Glutamatergic neuron (in vitro differentiated cells): ENCODE measurements at regions not wholly inside any gene's neighbourhood (a gene's known extent, or its start where the extent isn't known, plus 50 kb on each side); places are given as distances from the start of the nearest gene placed in this dataset.

Experiments used
- DNase-seq: peaks from one replicate; pipeline ENCODE4 v3.0.0; 2022
- H3K27ac Mint-ChIP-seq: one replicate; pipeline ENCODE4 v1.8.0; 2020; ENCODE audit warnings: mild to moderate bottlenecking, mixed read lengths, inconsistent platforms; ENCODE audit not compliant: unreplicated experiment
- H3K27me3 Mint-ChIP-seq: one replicate; pipeline ENCODE4 v1.8.0; 2020; ENCODE audit warnings: mild to moderate bottlenecking, moderate library complexity, mixed read lengths, inconsistent platforms; ENCODE audit not compliant: unreplicated experiment
- H3K36me3 Mint-ChIP-seq: one replicate; pipeline ENCODE4 v1.8.0; 2020; ENCODE audit warnings: mild to moderate bottlenecking, mixed read lengths, inconsistent platforms; ENCODE audit not compliant: unreplicated experiment
- H3K4me1 Mint-ChIP-seq: one replicate; pipeline ENCODE4 v1.8.0; 2020; ENCODE audit warnings: mild to moderate bottlenecking, low read depth, mixed read lengths, inconsistent platforms; ENCODE audit not compliant: unreplicated experiment
- H3K4me3 Mint-ChIP-seq: one replicate; pipeline ENCODE4 v1.8.0; 2020; ENCODE audit warnings: mild to moderate bottlenecking, mixed read lengths, inconsistent platforms; ENCODE audit not compliant: unreplicated experiment
- H3K9me3 Mint-ChIP-seq: one replicate; pipeline ENCODE4 v1.8.0; 2020; ENCODE audit warnings: mild to moderate bottlenecking, moderate library complexity, mixed read lengths, inconsistent platforms; ENCODE audit not compliant: unreplicated experiment
- TF ChIP-seq, protein P1 (sequence below): fragments of 200-600 bp; sonication (generic); IDR thresholded peaks from one replicate; pipeline ENCODE4 v1.5.0; 2021; ENCODE audit not compliant: partially characterized antibody, unreplicated experiment

DNA sequence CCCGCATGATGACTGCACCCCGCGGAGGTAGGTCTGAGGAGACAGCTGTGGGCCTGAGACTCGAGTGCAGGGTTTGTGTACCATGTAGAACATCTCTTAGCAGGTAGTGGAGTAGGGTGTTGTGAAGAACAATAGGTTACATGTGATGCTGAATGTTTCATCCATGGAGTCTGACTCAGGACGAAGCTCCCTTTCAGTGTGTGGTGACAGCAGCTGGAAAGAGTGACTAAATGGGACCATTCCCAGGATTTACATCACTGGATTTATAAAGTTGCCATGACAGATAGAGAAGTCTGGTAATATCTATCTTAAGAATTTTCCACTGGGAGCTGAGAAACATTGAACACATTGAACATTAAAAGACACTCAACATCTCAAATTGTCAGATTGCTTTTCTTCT is 259.6 kb upstream of the RGS6 start:
- no peaks in the 10 kb centered on the region for H3K36me3 Mint-ChIP-seq
- H3K4me1 Mint-ChIP-seq: peaks cover 3% of the 10 kb centered on the region
- no peaks in the 10 kb centered on the region for H3K9me3 Mint-ChIP-seq
- no peak overlapping the region for H3K4me3 Mint-ChIP-seq
- no peak for DNase-seq
- H3K27ac Mint-ChIP-seq: no peak overlapping the region
- H3K27me3 Mint-ChIP-seq: no peaks in the 10 kb centered on the region
- TF ChIP-seq, protein P1, sequence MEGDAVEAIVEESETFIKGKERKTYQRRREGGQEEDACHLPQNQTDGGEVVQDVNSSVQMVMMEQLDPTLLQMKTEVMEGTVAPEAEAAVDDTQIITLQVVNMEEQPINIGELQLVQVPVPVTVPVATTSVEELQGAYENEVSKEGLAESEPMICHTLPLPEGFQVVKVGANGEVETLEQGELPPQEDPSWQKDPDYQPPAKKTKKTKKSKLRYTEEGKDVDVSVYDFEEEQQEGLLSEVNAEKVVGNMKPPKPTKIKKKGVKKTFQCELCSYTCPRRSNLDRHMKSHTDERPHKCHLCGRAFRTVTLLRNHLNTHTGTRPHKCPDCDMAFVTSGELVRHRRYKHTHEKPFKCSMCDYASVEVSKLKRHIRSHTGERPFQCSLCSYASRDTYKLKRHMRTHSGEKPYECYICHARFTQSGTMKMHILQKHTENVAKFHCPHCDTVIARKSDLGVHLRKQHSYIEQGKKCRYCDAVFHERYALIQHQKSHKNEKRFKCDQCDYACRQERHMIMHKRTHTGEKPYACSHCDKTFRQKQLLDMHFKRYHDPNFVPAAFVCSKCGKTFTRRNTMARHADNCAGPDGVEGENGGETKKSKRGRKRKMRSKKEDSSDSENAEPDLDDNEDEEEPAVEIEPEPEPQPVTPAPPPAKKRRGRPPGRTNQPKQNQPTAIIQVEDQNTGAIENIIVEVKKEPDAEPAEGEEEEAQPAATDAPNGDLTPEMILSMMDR: no peak

DNA sequence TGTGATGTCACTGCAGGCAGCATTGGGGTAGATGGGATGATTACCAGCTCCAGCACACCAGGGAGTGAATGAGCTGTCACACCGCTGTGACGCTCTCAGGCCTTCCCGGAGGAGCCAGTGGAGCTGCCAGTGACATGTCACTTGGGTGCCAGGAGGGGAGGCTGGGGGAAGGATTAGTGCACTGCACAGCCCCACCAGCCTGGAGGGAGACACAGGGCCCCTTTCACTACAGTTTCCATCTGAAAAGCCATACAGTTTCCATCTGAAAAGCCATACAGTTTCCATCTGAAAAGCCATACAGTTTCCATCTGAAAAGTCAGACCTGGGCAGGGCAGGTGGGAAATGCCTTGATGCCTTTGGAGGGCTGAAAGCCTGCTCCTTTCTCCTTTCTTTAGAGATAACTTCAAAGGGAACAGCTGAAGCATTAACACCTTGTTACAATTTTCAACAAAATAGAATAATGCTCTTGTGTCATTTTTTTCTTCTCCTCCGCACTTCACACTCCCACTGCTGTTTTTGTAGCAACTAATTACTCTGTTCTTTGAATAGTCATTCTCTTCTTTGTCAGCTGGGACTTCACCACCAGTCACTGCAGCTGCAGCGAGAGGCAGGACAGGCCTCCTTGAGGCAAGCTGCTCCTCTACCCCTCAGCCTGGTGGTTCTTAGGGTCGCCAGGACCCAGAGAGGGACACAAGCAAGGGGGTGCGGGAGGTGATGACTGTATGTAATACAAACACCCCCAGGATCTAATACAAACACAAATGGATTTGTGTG is 256.9 kb upstream of the RGS6 start:
- Mint-ChIP-seq H3K4me3 (no peak overlapping the region), H3K4me1 (peaks cover 5% of the 10 kb centered on the region), H3K9me3 (no peaks in the 10 kb centered on the region), H3K36me3 (no peaks in the 10 kb centered on the region), H3K27me3 (no peaks in the 10 kb centered on the region), H3K27ac (no peak overlapping the region)
- TF ChIP-seq, protein P1: no peak
- DNase-seq: no peak

- H3K9me3 Mint-ChIP-seq: no peaks in the 10 kb centered on the region
- H3K27ac Mint-ChIP-seq: no peak overlapping the region
- H3K36me3 Mint-ChIP-seq: no peaks in the 10 kb centered on the region
- H3K4me3 Mint-ChIP-seq: no peak overlapping the region
- TF ChIP-seq, protein P1: no peak
- peaks cover 6% of the 10 kb centered on the region for H3K4me1 Mint-ChIP-seq
- H3K27me3 Mint-ChIP-seq: no peaks in the 10 kb centered on the region
- no peak for DNase-seq
Measured at GRCh38 chr14:71675900-71676287, 256.3 kb upstream of the RGS6 start.

DNA sequence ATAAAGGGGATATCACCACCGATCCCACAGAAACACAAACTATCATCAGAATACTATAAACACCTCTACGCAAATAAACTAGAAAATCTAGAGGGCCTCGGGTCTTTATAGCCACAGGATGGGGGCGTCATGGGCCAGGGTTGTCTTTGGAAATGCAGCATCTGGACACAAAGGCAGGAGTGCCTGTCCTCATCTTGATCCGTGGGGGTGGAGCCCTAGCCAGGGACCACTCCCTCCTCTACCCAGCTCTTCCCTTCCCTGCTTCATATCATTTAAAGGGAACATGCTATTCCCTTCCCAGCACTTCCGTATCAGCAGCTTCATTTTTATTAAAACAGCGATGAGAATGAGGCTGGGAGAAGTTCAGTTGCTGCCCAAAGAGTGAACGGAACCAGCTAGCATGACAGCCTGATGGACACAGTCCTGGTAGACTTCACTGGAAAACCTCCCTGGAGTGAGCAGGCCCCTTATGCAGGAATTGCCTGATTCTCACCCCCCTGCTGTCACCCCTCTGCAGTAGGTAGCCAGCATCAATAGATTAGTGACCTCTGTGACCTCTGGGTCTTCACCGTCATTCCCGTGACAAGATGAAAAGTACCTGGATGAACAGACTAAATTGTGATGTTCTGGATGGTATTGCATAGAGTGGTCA is 251.4 kb upstream of the RGS6 start:
- Mint-ChIP-seq H3K27me3 (no peaks in the 10 kb centered on the region), H3K4me1 (peaks cover 3% of the 10 kb centered on the region), H3K9me3 (no peaks in the 10 kb centered on the region), H3K27ac (no peak overlapping the region), H3K4me3 (no peak overlapping the region), H3K36me3 (no peaks in the 10 kb centered on the region)
- no peak for DNase-seq
- TF ChIP-seq, protein P1: no peak

- no peaks in the 10 kb centered on the region for H3K27me3 Mint-ChIP-seq
- peaks cover 3% of the 10 kb centered on the region for H3K4me1 Mint-ChIP-seq
- no peak overlapping the region for H3K27ac Mint-ChIP-seq
- no peaks in the 10 kb centered on the region for H3K9me3 Mint-ChIP-seq
- H3K36me3 Mint-ChIP-seq: no peaks in the 10 kb centered on the region
- TF ChIP-seq, protein P1: no peak
- DNase-seq: no peak
- H3K4me3 Mint-ChIP-seq: no peak overlapping the region
Measured at GRCh38 chr14:71682337-71682736, 249.9 kb upstream of the RGS6 start.
